Choroid plexus epithelial cell (primary cell): ENCODE measurements at regions not wholly inside any gene's neighbourhood (a gene's known extent, or its start where the extent isn't known, plus 50 kb on each side); places are given as distances from the start of the nearest gene placed in this dataset.

Experiments used
- DNase-seq: peaks from one replicate; pipeline ENCODE4 v3.0.0-alpha.2; 2010; ENCODE audit warnings: low read depth
- H3K4me3 ChIP-seq: 2 replicates; pipeline ENCODE4 v1.5.1; 2011; ENCODE audit warnings: low read depth, mild to moderate bottlenecking, control low read depth, low read length, moderate library complexity
- CTCF ChIP-seq: conservative IDR thresholded peaks from 2 replicates; pipeline ENCODE4 v1.5.1; 2011; ENCODE audit warnings: low read depth, mild to moderate bottlenecking, control low read depth, inconsistent platforms, low read length, moderate library complexity

GRCh38 chr13:105363261-105364190 lies 1171.9 kb downstream of the EFNB2 start:
- TF ChIP-seq CTCF: no peak
- H3K4me3 ChIP-seq: peak overlapping the region; percentile 31
- DNase-seq: peak; percentile 22

GRCh38 chr13:105353654-105354053 lies 1181.8 kb downstream of the EFNB2 start:
- no peak overlapping the region for H3K4me3 ChIP-seq
- no peak for DNase-seq
- no peak for TF ChIP-seq CTCF

GRCh38 chr13:105349082-105349723 lies 1186.3 kb downstream of the EFNB2 start:
- no peak for DNase-seq
- no peak overlapping the region for H3K4me3 ChIP-seq
- no peak for TF ChIP-seq CTCF

GRCh38 chr13:105346141-105346775 lies 1189.2 kb downstream of the EFNB2 start:
- no peak for TF ChIP-seq CTCF
- peak; percentile 85 for DNase-seq
- H3K4me3 ChIP-seq: no peak overlapping the region

GRCh38 chr13:105345730-105346129 lies 1189.7 kb downstream of the EFNB2 start:
- H3K4me3 ChIP-seq: no peak overlapping the region
- no peak for TF ChIP-seq CTCF
- DNase-seq: no peak

GRCh38 chr13:105345131-105345530 lies 1190.3 kb downstream of the EFNB2 start:
- no peak for TF ChIP-seq CTCF
- no peak overlapping the region for H3K4me3 ChIP-seq
- DNase-seq: no peak
